K562 (cell line): ENCODE measurements at regions not wholly inside any gene's neighbourhood (a gene's known extent, or its start where the extent isn't known, plus 50 kb on each side); places are given as distances from the start of the nearest gene placed in this dataset.

ENCODE experiments used
- ATAC-seq: fragments of 200-7000 bp; cut with Tn5 transposase; 3 replicates; pipeline ENCODE4 v1.9.1; 2020; ENCODE audit warnings: moderate library complexity
- BruUV-seq: library from RNA; stranded (reverse); fragments of 400-500 nt; replicated peaks from 2 replicates; lab custom pipeline; 2021; lab: Mats Ljungman, UMichigan
- CTCF ChIA-PET: fragments of 300-600 bp; formaldehyde crosslinking; extraction: SDS; loops from one replicate; lab custom pipeline; 2021; ENCODE audit warnings: low intra/inter-chr PET ratio; lab: Yijun Ruan, JAX
- POLR2A ChIA-PET: fragments of 300-600, 350-650 bp; sonication (Branson Sonifier 250); formaldehyde crosslinking; extraction: SDS; loops from one replicate; lab custom pipeline; 2021; ENCODE audit warnings: antibody characterized with exemption, inconsistent platforms; lab: Yijun Ruan, JAX
- DNase-seq, 4 experiments: peaks; one replicate each; pipeline versions ENCODE4 v3.0.0 to v3.0.0-alpha.2; 2011 to 2018; ENCODE audit warnings: low spot score in 3 of 4, mixed read lengths in 3 of 4; ENCODE audit errors: extremely low read depth in 1 of 4
- FAIRE-seq: peaks from 2 replicates; lab custom pipeline; 2011; peaks lifted over from hg19 to GRCh38; lab: Jason Lieb, UNC
- H2AFZ ChIP-seq: 2 replicates; pipeline ENCODE4 v1.6.0; 2011; ENCODE audit warnings: low read depth, low read length, control low read depth, inconsistent platforms
- H3K27ac ChIP-seq: fragments of 200-600 bp; 3 replicates; pipeline ENCODE4 v1.8.0; 2011; ENCODE audit warnings: low read depth, mild to moderate bottlenecking, control low read depth, inconsistent platforms, low read length, moderate library complexity, mixed read lengths; ENCODE audit errors: extremely low read depth
- H3K27me3 ChIP-seq, 2 experiments: fragments of 300-600 bp in 1 of 2; 2 replicates in 1 of 2; 3 replicates in 1 of 2; pipeline versions ENCODE4 v1.6.0 to v1.8.0; 2011; ENCODE audit warnings: inconsistent platforms in 2 of 2, low read length in 2 of 2, mild to moderate bottlenecking in 1 of 2, mixed read lengths in 1 of 2, moderate library complexity in 1 of 2; ENCODE audit not compliant: control insufficient read depth in 2 of 2, insufficient read depth in 2 of 2
- H3K36me3 ChIP-seq: fragments of 300-600 bp; 3 replicates; pipeline ENCODE4 v1.8.0; 2011; ENCODE audit warnings: mild to moderate bottlenecking, low read length, inconsistent platforms; ENCODE audit not compliant: control insufficient read depth, insufficient read depth
- H3K4me1 ChIP-seq, 2 experiments: fragments of 200-600 bp in 1 of 2; replicated peaks in 1 of 2; 2 replicates in 1 of 2; 3 replicates in 1 of 2; pipeline versions ENCODE4 v1.5.1 to v1.8.0; 2011; ENCODE audit warnings: inconsistent platforms in 2 of 2, low read length in 2 of 2, mild to moderate bottlenecking in 1 of 2, mixed read lengths in 1 of 2, moderate library complexity in 1 of 2; ENCODE audit not compliant: control insufficient read depth in 2 of 2, insufficient read depth in 2 of 2
- H3K4me2 ChIP-seq: 2 replicates; pipeline ENCODE4 v1.6.1; 2011; ENCODE audit warnings: low read length, control low read depth, inconsistent platforms, mixed read lengths; ENCODE audit not compliant: insufficient read depth
- H3K4me3 ChIP-seq: fragments of 200-600 bp; sonication (generic), shearing (Covaris generic); 2 replicates; pipeline ENCODE4 v1.5.1; 2016; ENCODE audit warnings: control low read depth, inconsistent platforms
- H3K79me2 ChIP-seq: fragments of 200-600 bp; 3 replicates; pipeline ENCODE4 v1.8.0; 2011; ENCODE audit warnings: low read length, inconsistent platforms; ENCODE audit not compliant: control insufficient read depth, insufficient read depth
- H3K9ac ChIP-seq, 2 experiments: 2 replicates each; pipeline versions ENCODE4 v1.6.0 to v1.6.1; 2011; ENCODE audit warnings: low read depth in 2 of 2, low read length in 2 of 2, control low read depth in 1 of 2, inconsistent platforms in 1 of 2, mild to moderate bottlenecking in 1 of 2, mixed read lengths in 1 of 2; ENCODE audit not compliant: insufficient read depth in 1 of 2
- H3K9me1 ChIP-seq: one replicate; pipeline ENCODE4 v1.6.0; 2011; ENCODE audit warnings: inconsistent platforms, mild to moderate bottlenecking, low read length, moderate library complexity; ENCODE audit not compliant: control insufficient read depth, insufficient read depth
- H3K9me3 ChIP-seq: replicated peaks from 2 replicates; pipeline ENCODE4 v1.5.1; 2011; ENCODE audit warnings: low read depth, low read length, inconsistent platforms; ENCODE audit not compliant: control insufficient read depth, insufficient read depth
- H4K20me1 ChIP-seq: replicated peaks from 2 replicates; pipeline ENCODE4 v1.6.1; 2011; ENCODE audit warnings: low read length, inconsistent platforms, mixed read lengths; ENCODE audit not compliant: control insufficient read depth, insufficient read depth
- ARNT ChIP-seq, 2 experiments: fragments of 450-650 bp; IDR thresholded peaks; 2 replicates each; pipeline ENCODE4 v1.6.1; 2016; ENCODE audit warnings: mild to moderate bottlenecking in 1 of 2
- BRD4 ChIP-seq: fragments of 200-600 bp; sonication (generic); IDR thresholded peaks from 2 replicates; pipeline ENCODE4 v1.6.1; 2017; ENCODE audit warnings: inconsistent platforms
- C11orf30 ChIP-seq: fragments of 450-650 bp; IDR thresholded peaks from 2 replicates; pipeline ENCODE4 v1.6.1; 2016; ENCODE audit warnings: low read depth, mild to moderate bottlenecking
- CBX1 ChIP-seq: sonication (generic); IDR thresholded peaks from 2 replicates; pipeline ENCODE4 v1.6.1; 2016; ENCODE audit warnings: antibody characterized with exemption, low read depth, mild to moderate bottlenecking
- HDGF ChIP-seq: fragments of 450-650 bp; IDR thresholded peaks from 2 replicates; pipeline ENCODE4 v1.6.1; 2016
- HMG20A ChIP-seq: fragments of 450-650 bp; formaldehyde crosslinking; conservative IDR thresholded peaks from 2 replicates; pipeline ENCODE4 v1.4.0; 2020; ENCODE audit warnings: mild to moderate bottlenecking, mixed read lengths
- PHB ChIP-seq: fragments of 250-450 bp; sonication (Bioruptor Pico); IDR thresholded peaks from 2 replicates; pipeline ENCODE4 v1.5.0; 2021
- RBM25 ChIP-seq: fragments of 200-400 bp; formaldehyde crosslinking; IDR thresholded peaks from 2 replicates; pipeline ENCODE4 v1.6.1; 2018; ENCODE audit warnings: low read length, low read depth, moderate library complexity; ENCODE audit not compliant: severe bottlenecking
- TBP ChIP-seq: optimal IDR thresholded peaks from 2 replicates; pipeline ENCODE3; 2011; ENCODE audit warnings: low read depth, low read length, improper control_type of control experiment
- ZNF165 ChIP-seq: fragments of 250-450 bp; sonication (Bioruptor Pico); IDR thresholded peaks from 2 replicates; pipeline ENCODE4 v1.4.0; 2020; ENCODE audit warnings: borderline replicate concordance
- ZNF217 ChIP-seq: sonication (generic); formaldehyde crosslinking; IDR thresholded peaks from 2 replicates; pipeline ENCODE4 v1.8.0; 2022; ENCODE audit warnings: mild to moderate bottlenecking, missing genetic modification reagents
- ZNF23 ChIP-seq: fragments of 250-450 bp; sonication (Bioruptor Pico); IDR thresholded peaks from 2 replicates; pipeline ENCODE4 v1.4.0; 2020; ENCODE audit warnings: mild to moderate bottlenecking
- ZNF354B ChIP-seq: fragments of 250-450 bp; sonication (Bioruptor Pico); IDR thresholded peaks from 2 replicates; pipeline ENCODE4 v1.4.0; 2020
- WGBS: fragments of 100-300 bp; shearing (Covaris generic); methylation state at CpG from one replicate; pipeline ENCODE4 v1.1.6; 2016; ENCODE audit warnings: low coverage, mixed read lengths; ENCODE audit not compliant: insufficient coverage; ENCODE audit errors: missing lambda C conversion rate; 5-methylcytosine and 5-hydroxymethylcytosine counted together
- in situ Hi-C: fragments of 300-500 bp; cut with MboI; formaldehyde crosslinking; loops from 4 replicates; pipeline ENCODE4 v1.15.0; 2018; ENCODE audit warnings: inconsistent platforms, mixed read lengths
- intact Hi-C: fragments of 100-400 bp; cut with micrococcal nuclease; formaldehyde crosslinking; loops from 2 replicates; pipeline ENCODE4 v1.14.2; 2022
- TF ChIP-seq, protein P1 (sequence below), 2 experiments: fragments of 450-650 bp in 1 of 2; IDR thresholded peaks; 2 replicates each; pipeline ENCODE4 v1.6.1; 2011 to 2017; ENCODE audit warnings: low read depth in 2 of 2, antibody characterized with exemption in 1 of 2, borderline replicate concordance in 1 of 2, low read length in 1 of 2, mild to moderate bottlenecking in 1 of 2, mixed read lengths in 1 of 2; ENCODE audit not compliant: control insufficient read depth in 1 of 2
- TF ChIP-seq, protein P2 (sequence below): fragments of 250-450 bp; sonication (Bioruptor Pico); IDR thresholded peaks from 2 replicates; pipeline ENCODE4 v1.5.0; 2021; ENCODE audit warnings: mild to moderate bottlenecking, borderline replicate concordance
- TF ChIP-seq, protein P3 (sequence below): IDR thresholded peaks from 2 replicates; pipeline ENCODE4 v1.6.1; 2011; ENCODE audit not compliant: insufficient read length; ENCODE audit errors: extremely low read depth

DNA sequence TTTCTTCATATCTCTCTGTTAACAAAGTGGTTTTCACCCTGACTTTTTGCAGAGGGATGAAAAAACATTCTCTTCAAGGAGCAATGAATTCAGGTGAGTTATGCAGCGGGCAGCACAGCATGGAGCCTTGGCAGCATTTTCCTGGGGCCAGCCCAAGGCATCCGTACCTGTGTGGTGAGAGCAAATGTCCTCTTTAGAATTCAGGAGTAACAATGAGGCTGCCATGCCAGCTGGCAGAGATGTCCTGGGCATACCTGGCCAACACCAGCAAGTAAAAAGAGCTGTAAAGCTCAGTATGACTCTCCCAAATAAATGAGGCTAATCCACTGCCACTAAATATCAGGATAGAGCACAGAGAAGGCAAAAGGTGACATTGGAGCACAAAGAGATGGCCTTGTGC lies 277.6 kb upstream of the TRPC7 start (continued):
- TF ChIP-seq PHB (CRISPR knock-in tag) (no peak), HMG20A (CRISPR knock-in tag) (no peak)
- TF ChIP-seq, all 486 proteins: peak for 0

DNA sequence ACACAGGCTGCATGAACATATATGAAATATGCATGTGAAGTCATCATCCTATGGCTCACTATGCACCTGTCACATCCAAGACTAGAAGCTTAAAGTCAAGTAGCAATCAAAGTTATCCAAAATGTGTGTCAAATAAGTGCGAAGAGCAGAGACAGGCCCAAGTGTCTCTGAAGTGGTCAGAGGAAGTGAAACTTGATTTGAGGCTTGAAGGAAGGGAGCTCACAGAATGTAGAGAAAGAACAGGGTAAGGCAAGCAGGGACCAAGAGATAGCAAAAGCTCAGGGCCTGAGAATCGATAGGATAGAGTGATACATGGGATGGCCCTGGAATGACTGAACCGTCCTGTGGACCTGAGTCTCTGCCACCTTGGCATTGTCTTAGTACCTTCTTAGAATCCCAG lies 274.3 kb upstream of the TRPC7 start:
- ChIA-PET CTCF (no interaction called here), POLR2A (interaction anchor here (1.7 kb wide), 1 partner anchor 9 kb away, joined by 4 read pairs; no protein-coding TSS in a partner anchor)
- Histone ChIP-seq H3K9me1 (no peaks in the 10 kb centered on the region), H3K9me3 (no peaks in the 10 kb centered on the region), H3K36me3 (no peaks in the 10 kb centered on the region), H4K20me1 (no peaks in the 10 kb centered on the region), H3K27ac (no peak overlapping the region), H3K79me2 (no peaks in the 10 kb centered on the region), H2AFZ (no peak overlapping the region), H3K4me1 (no peaks in the 10 kb centered on the region), H3K27me3 (no peaks in the 10 kb centered on the region), H3K9ac (no peak overlapping the region), H3K4me2 (no peak overlapping the region), H3K4me3 (no peak overlapping the region)
- ATAC-seq (no peak), FAIRE-seq (no peak), DNase-seq (no peak)
- 7% methylated on average over 3 of the region's 3 CpGs for WGBS
- no TSS peak for BruUV-seq
- in situ Hi-C loops: no loop called here
- intact Hi-C loops: no loop called here
- TF ChIP-seq HDGF (no peak), ZNF217 (CRISPR knock-in tag) (no peak), CBX1 (no peak), C11orf30 (no peak), ZNF23 (CRISPR knock-in tag) (no peak), ARNT (IDR thresholded peaks at IDR 0.05) (no peak), BRD4 (no peak), ZNF165 (CRISPR knock-in tag) (no peak), RBM25 (no peak), TBP (no peak), ZNF354B (CRISPR knock-in tag) (no peak)
- TF ChIP-seq, protein P1, sequence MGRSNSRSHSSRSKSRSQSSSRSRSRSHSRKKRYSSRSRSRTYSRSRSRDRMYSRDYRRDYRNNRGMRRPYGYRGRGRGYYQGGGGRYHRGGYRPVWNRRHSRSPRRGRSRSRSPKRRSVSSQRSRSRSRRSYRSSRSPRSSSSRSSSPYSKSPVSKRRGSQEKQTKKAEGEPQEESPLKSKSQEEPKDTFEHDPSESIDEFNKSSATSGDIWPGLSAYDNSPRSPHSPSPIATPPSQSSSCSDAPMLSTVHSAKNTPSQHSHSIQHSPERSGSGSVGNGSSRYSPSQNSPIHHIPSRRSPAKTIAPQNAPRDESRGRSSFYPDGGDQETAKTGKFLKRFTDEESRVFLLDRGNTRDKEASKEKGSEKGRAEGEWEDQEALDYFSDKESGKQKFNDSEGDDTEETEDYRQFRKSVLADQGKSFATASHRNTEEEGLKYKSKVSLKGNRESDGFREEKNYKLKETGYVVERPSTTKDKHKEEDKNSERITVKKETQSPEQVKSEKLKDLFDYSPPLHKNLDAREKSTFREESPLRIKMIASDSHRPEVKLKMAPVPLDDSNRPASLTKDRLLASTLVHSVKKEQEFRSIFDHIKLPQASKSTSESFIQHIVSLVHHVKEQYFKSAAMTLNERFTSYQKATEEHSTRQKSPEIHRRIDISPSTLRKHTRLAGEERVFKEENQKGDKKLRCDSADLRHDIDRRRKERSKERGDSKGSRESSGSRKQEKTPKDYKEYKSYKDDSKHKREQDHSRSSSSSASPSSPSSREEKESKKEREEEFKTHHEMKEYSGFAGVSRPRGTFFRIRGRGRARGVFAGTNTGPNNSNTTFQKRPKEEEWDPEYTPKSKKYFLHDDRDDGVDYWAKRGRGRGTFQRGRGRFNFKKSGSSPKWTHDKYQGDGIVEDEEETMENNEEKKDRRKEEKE (IDR thresholded peaks at IDR 0.05; ENCODE audit: borderline replicate concordance in 1 of 2, control insufficient read depth in 1 of 2, low read depth in 2 of 2, low read length in 1 of 2): no peak
- TF ChIP-seq, protein P2, sequence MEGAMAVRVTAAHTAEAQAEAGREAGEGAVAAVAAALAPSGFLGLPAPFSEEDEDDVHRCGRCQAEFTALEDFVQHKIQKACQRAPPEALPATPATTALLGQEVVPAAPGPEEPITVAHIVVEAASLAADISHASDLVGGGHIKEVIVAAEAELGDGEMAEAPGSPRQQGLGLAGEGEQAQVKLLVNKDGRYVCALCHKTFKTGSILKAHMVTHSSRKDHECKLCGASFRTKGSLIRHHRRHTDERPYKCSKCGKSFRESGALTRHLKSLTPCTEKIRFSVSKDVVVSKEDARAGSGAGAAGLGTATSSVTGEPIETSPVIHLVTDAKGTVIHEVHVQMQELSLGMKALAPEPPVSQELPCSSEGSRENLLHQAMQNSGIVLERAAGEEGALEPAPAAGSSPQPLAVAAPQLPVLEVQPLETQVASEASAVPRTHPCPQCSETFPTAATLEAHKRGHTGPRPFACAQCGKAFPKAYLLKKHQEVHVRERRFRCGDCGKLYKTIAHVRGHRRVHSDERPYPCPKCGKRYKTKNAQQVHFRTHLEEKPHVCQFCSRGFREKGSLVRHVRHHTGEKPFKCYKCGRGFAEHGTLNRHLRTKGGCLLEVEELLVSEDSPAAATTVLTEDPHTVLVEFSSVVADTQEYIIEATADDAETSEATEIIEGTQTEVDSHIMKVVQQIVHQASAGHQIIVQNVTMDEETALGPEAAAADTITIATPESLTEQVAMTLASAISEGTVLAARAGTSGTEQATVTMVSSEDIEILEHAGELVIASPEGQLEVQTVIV (CRISPR knock-in tag): no peak
- TF ChIP-seq, protein P3, sequence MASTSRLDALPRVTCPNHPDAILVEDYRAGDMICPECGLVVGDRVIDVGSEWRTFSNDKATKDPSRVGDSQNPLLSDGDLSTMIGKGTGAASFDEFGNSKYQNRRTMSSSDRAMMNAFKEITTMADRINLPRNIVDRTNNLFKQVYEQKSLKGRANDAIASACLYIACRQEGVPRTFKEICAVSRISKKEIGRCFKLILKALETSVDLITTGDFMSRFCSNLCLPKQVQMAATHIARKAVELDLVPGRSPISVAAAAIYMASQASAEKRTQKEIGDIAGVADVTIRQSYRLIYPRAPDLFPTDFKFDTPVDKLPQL: no peak
